HG03066 (cell line): ENCODE measurements at regions not wholly inside any gene's neighbourhood (a gene's known extent, or its start where the extent isn't known, plus 50 kb on each side); places are given as distances from the start of the nearest gene placed in this dataset.
A peak's percentile ranks its signal among the peaks of the same experiment; 100 is the strongest.
"Not testable (repeated sequence)": the region's sequence is repeated elsewhere in the genome, so short reads cannot be mapped to it uniquely, and the experiment has no call there.

Experiments used
- ATAC-seq: cut with Tn5 transposase; IDR thresholded peaks from one replicate; pipeline ENCODE4 v1.9.1; 2021; ENCODE audit warnings: low read depth; ENCODE audit not compliant: unreplicated experiment

GRCh38 chr12:102344691-102345090 lies 135.7 kb downstream of the IGF1 start:
- no peak for ATAC-seq

GRCh38 chr12:102343361-102344121 lies 136.8 kb downstream of the IGF1 start:
- ATAC-seq, result no peak

GRCh38 chr12:102342281-102343006 lies 137.9 kb downstream of the IGF1 start:
- ATAC-seq, result no peak

- ATAC-seq, result no peak
Measured at GRCh38 chr12:102334765-102335164, 137.1 kb upstream of the PMCH start.

GRCh38 chr12:102331419-102331818 lies 133.8 kb upstream of the PMCH start:
- no peak for ATAC-seq

- ATAC-seq, result no peak
Measured at GRCh38 chr12:102329883-102330282, 132.2 kb upstream of the PMCH start.

- no peak for ATAC-seq
Measured at GRCh38 chr12:102326982-102327381, 129.3 kb upstream of the PMCH start.

GRCh38 chr12:102325108-102325507 lies 127.5 kb upstream of the PMCH start:
- ATAC-seq, result not testable (repeated sequence)

- ATAC-seq, result no peak
Measured at GRCh38 chr12:102323799-102324198, 126.2 kb upstream of the PMCH start.

- no peak for ATAC-seq
Measured at GRCh38 chr12:102322254-102322653, 124.6 kb upstream of the PMCH start.

- no peak for ATAC-seq
Measured at GRCh38 chr12:102321305-102322082, 123.9 kb upstream of the PMCH start.

GRCh38 chr12:102317155-102317554 lies 119.5 kb upstream of the PMCH start:
- ATAC-seq, result no peak

- no peak for ATAC-seq
Measured at GRCh38 chr12:102316723-102317122, 119.1 kb upstream of the PMCH start.

GRCh38 chr12:102314821-102315220 lies 117.2 kb upstream of the PMCH start:
- ATAC-seq, result no peak

- ATAC-seq, result not testable (repeated sequence)
Measured at GRCh38 chr12:102313116-102313971, 115.7 kb upstream of the PMCH start.

GRCh38 chr12:102305486-102305885 lies 107.9 kb upstream of the PMCH start:
- no peak for ATAC-seq

GRCh38 chr12:102304667-102305066 lies 107.0 kb upstream of the PMCH start:
- not testable (repeated sequence) for ATAC-seq

- ATAC-seq, result no peak
Measured at GRCh38 chr12:102302553-102302952, 104.9 kb upstream of the PMCH start.

- no peak for ATAC-seq
Measured at GRCh38 chr12:102301547-102301946, 103.9 kb upstream of the PMCH start.

GRCh38 chr12:102300824-102301461 lies 103.3 kb upstream of the PMCH start:
- ATAC-seq, result peak; percentile 87
